ENCODE measurements at regions not wholly inside any gene's neighbourhood (a gene's known extent, or its start where the extent isn't known, plus 50 kb on each side); places are given as distances from the start of the nearest gene placed in this dataset.

DNA sequence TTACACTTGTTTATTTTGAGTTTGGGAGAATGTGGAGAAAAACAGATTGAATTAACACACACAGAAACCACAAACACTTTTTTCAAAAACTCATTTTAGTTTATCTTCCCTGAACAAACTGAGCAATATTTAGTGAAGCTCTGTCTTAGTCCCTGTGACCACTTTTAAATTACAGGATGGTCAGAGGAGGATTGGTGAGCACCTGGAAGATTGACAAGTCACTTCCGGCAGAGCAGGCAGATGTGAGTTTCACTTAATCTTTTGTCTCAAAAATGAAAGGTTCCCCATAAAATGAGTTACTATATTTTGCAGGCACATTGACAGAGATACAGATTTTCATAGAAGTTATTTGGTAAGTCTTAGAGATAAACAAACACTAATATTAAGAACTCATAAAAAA lies 970.1 kb downstream of the ADGRL3 start:
- POLR2A ChIA-PET = no interaction called here

DNA sequence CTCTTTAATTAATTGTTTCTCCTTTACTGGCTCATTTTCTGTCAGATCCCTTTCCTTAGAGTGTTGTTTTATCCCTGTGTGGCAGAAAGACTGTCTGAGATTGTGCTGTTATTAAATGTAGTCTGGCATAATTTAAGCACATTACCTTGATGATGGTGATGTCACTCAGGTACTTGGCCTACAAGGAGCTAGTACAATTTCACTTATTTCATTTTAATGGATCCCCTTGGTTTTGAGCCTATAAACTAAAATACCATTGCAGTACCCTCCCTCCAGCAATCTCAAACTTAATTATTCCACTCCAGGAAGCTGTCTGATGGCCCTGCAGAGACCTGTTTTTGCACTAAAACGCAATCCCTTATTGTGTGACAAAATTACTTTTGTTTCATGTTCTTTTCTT lies 968.6 kb downstream of the ADGRL3 start:
- no peaks in the 10 kb centered on the region for H3K36me3 Mint-ChIP-seq (ENCODE audit: low read depth)
- H3K9me3 Mint-ChIP-seq (ENCODE audit: insufficient read depth) = peaks cover 14% of the 10 kb centered on the region
- H3K27me3 Mint-ChIP-seq (ENCODE audit: low read depth) = no peaks in the 10 kb centered on the region
- no peak overlapping the region for H3K4me3 Mint-ChIP-seq
- ChIA-PET POLR2A (no interaction called here), CTCF (no interaction called here)
- DNase-seq (no peak), ATAC-seq (no peak)
- H3K27ac Mint-ChIP-seq = no peak overlapping the region
- H3K4me1 Mint-ChIP-seq (ENCODE audit: low read depth) = no peaks in the 10 kb centered on the region

More for the DNA sequence above, 970.1 kb downstream of the ADGRL3 start:
- H3K36me3 Mint-ChIP-seq (ENCODE audit: low read depth) = no peaks in the 10 kb centered on the region
- H3K27me3 Mint-ChIP-seq (ENCODE audit: low read depth) = no peaks in the 10 kb centered on the region
- ATAC-seq (no peak), DNase-seq (no peak)
- CTCF ChIA-PET = no interaction called here
- H3K27ac Mint-ChIP-seq = no peak overlapping the region
- no peaks in the 10 kb centered on the region for H3K4me1 Mint-ChIP-seq (ENCODE audit: low read depth)
- peaks cover 14% of the 10 kb centered on the region for H3K9me3 Mint-ChIP-seq (ENCODE audit: insufficient read depth)
- H3K4me3 Mint-ChIP-seq = no peak overlapping the region

DNA sequence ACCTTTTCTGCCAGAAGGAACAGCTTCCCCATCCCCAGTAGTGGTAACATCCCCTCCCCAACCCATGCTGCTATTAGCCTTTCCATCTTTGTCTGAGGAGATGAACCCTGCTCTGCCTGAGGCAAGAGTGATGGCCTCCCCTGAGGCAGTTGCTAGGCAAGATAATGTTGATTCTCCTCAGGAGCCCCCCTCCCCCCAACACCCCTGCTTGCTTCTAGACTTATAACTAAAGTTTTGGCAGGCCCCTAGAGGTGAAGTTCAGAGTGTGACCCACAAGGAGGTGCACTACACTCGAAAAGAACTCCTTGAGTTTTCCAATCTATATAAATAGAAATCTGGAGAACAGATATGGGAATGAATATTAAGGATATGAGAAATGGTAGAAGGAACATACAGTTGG lies 962.5 kb downstream of the ADGRL3 start:
- no peak overlapping the region for H3K4me3 Mint-ChIP-seq
- no peak overlapping the region for H3K27ac Mint-ChIP-seq
- no peaks in the 10 kb centered on the region for H3K36me3 Mint-ChIP-seq (ENCODE audit: low read depth)
- H3K9me3 Mint-ChIP-seq (ENCODE audit: insufficient read depth) = peaks cover 10% of the 10 kb centered on the region
- ATAC-seq (no peak), DNase-seq (no peak)
- ChIA-PET CTCF (no interaction called here), POLR2A (no interaction called here)
- no peaks in the 10 kb centered on the region for H3K27me3 Mint-ChIP-seq (ENCODE audit: low read depth)
- no peaks in the 10 kb centered on the region for H3K4me1 Mint-ChIP-seq (ENCODE audit: low read depth)

DNA sequence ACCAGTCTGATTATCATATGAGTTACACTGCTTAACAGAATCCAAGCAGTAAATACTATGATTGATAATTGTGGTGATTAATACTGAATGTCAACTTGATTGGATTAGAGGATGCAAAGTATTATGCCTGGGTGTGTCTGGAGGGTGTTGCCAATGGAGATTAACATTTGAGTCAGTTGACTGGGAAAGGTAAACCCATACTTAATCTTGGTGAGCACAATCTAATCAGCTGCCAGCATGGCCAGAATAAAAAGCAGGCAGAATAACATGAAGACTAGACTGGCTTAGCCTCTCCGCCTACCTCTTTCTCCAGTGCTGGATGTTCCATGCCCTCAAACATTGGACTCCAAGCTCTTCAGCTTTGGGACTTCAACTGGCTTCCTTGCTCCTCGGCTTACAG lies 961.3 kb downstream of the ADGRL3 start:
- no peak overlapping the region for H3K27ac Mint-ChIP-seq
- peaks cover 10% of the 10 kb centered on the region for H3K9me3 Mint-ChIP-seq (ENCODE audit: insufficient read depth)
- DNase-seq (no peak), ATAC-seq (no peak)
- H3K36me3 Mint-ChIP-seq (ENCODE audit: low read depth) = no peaks in the 10 kb centered on the region
- H3K4me1 Mint-ChIP-seq (ENCODE audit: low read depth) = no peaks in the 10 kb centered on the region
- ChIA-PET CTCF (no interaction called here), POLR2A (no interaction called here)
- H3K4me3 Mint-ChIP-seq = no peak overlapping the region
- H3K27me3 Mint-ChIP-seq (ENCODE audit: low read depth) = no peaks in the 10 kb centered on the region

DNA sequence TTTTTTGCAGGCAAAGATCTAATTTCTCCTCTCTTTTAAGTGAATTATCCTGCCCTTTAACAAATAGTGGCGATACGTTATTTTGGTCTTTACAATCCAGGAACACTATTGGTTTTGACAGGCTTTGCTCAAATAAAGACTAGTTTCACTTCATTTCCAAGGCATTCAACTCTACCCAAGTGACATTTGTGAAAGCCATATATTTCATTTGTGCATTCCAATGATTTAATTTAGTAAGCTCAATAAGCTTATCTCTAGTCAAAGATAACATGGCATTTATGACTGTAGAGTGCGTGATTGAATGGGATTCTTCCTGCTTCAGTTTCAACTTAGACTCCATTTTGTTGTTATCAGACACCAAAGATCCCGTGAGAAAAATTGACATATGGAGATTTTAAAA lies 959.8 kb downstream of the ADGRL3 start:
- H3K9me3 Mint-ChIP-seq (ENCODE audit: insufficient read depth) = peaks cover 10% of the 10 kb centered on the region
- H3K4me3 Mint-ChIP-seq = no peak overlapping the region
- DNase-seq (no peak), ATAC-seq (no peak)
- H3K27me3 Mint-ChIP-seq (ENCODE audit: low read depth) = no peaks in the 10 kb centered on the region
- H3K27ac Mint-ChIP-seq = no peak overlapping the region
- CTCF ChIA-PET = no interaction called here
- POLR2A ChIA-PET = no interaction called here
- H3K4me1 Mint-ChIP-seq (ENCODE audit: low read depth) = no peaks in the 10 kb centered on the region
- H3K36me3 Mint-ChIP-seq (ENCODE audit: low read depth) = no peaks in the 10 kb centered on the region

DNA sequence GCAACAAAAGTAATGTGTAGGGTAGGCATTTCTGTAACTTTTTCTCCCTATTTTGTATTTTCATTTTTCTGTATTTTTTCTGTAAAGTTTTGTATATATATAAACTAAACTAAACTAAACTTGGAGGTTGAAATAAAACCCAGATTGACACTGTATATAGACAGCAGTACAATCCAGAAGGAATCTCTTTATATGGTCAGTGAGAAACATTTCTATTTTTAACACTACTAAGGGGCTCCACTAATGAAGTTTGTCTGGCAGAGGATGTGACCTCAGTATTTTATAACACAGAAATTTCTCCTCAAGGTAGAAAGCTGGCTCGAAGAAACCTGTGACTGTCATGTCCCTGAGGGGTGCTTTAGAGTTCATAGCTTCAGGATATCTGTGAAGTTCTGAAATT lies 959.2 kb downstream of the ADGRL3 start:
- no peaks in the 10 kb centered on the region for H3K4me1 Mint-ChIP-seq (ENCODE audit: low read depth)
- DNase-seq (no peak), ATAC-seq (no peak)
- no peaks in the 10 kb centered on the region for H3K36me3 Mint-ChIP-seq (ENCODE audit: low read depth)
- no peak overlapping the region for H3K4me3 Mint-ChIP-seq
- H3K27me3 Mint-ChIP-seq (ENCODE audit: low read depth) = no peaks in the 10 kb centered on the region
- H3K27ac Mint-ChIP-seq = no peak overlapping the region
- H3K9me3 Mint-ChIP-seq (ENCODE audit: insufficient read depth) = peaks cover 10% of the 10 kb centered on the region
- POLR2A ChIA-PET = no interaction called here
- CTCF ChIA-PET = no interaction called here

DNA sequence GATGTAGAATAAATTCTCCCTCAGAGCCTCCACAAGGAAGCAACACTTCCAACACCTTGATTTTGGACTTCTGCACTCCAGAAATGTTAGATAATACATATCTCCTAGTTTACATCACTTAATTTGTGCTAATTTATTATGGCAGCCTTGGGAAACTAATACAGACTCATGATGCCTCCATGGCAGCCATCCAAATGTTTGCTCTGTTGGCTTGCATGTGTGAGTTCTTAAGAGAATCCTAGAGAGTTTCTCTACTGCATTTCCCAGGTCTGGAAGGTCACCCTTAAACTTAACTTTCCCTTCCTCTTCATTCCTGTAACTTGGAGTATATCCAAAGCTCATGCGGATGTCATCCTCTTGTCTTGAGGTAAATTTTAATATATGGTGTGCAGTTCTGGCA lies 956.1 kb downstream of the ADGRL3 start:
- ChIA-PET CTCF (no interaction called here), POLR2A (no interaction called here)
- no peak for DNase-seq
- no peak for ATAC-seq
- Mint-ChIP-seq H3K36me3 (ENCODE audit: low read depth) (no peaks in the 10 kb centered on the region), H3K9me3 (ENCODE audit: insufficient read depth) (peaks cover 10% of the 10 kb centered on the region), H3K27me3 (ENCODE audit: low read depth) (no peaks in the 10 kb centered on the region), H3K27ac (no peak overlapping the region), H3K4me3 (no peak overlapping the region), H3K4me1 (ENCODE audit: low read depth) (no peaks in the 10 kb centered on the region)

DNA sequence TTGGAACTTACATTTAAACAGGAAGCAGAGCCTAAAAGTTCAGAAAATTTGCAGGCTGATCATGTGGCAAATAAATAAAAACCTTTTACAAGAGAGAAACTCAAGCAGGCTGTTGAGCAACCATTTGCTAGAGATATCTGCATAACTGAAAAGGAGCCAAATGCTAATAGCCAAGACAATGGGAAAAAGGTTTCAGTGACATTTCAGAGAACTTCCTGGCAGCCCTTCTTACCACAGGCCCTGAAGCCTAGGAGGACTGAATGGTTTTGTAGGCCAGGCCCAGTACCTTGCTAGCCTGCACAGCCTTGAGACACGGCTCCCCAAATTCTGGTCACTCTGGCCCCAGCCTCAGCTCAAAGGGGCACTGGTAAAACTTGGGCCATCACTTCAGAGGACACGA lies 945.1 kb downstream of the ADGRL3 start:
- H3K9me3 Mint-ChIP-seq (ENCODE audit: insufficient read depth) = peaks cover 15% of the 10 kb centered on the region
- no peak for DNase-seq
- H3K4me3 Mint-ChIP-seq = no peak overlapping the region
- no peak for ATAC-seq
- no peaks in the 10 kb centered on the region for H3K36me3 Mint-ChIP-seq (ENCODE audit: low read depth)
- CTCF ChIA-PET = no interaction called here
- POLR2A ChIA-PET = no interaction called here
- H3K4me1 Mint-ChIP-seq (ENCODE audit: low read depth) = no peaks in the 10 kb centered on the region
- no peaks in the 10 kb centered on the region for H3K27me3 Mint-ChIP-seq (ENCODE audit: low read depth)
- no peak overlapping the region for H3K27ac Mint-ChIP-seq

DNA sequence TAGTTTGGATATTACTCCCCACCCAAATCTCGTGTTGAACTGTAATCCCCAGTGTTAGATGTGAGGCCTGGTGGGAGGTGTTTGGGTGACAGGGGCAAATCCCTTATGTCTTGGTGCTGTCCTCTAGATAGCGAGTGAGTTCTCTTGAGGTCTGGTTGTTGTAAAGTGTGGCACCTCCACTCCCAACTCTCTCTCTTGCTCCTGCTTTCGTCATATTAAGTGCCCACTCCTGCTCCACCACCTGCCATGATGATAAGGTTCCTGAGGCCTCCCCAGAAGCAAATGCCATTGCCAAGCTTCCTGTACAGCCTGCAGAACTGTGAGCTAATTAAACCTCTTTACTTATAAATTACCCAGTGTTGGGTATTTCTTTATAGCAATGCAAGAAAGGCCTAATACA lies 944.3 kb downstream of the ADGRL3 start:
- Mint-ChIP-seq H3K27me3 (ENCODE audit: low read depth) (no peaks in the 10 kb centered on the region), H3K4me3 (no peak overlapping the region), H3K36me3 (ENCODE audit: low read depth) (no peaks in the 10 kb centered on the region), H3K4me1 (ENCODE audit: low read depth) (no peaks in the 10 kb centered on the region), H3K27ac (no peak overlapping the region), H3K9me3 (ENCODE audit: insufficient read depth) (peaks cover 10% of the 10 kb centered on the region)
- ATAC-seq (no peak), DNase-seq (no peak)
- CTCF ChIA-PET = no interaction called here
- POLR2A ChIA-PET = no interaction called here

DNA sequence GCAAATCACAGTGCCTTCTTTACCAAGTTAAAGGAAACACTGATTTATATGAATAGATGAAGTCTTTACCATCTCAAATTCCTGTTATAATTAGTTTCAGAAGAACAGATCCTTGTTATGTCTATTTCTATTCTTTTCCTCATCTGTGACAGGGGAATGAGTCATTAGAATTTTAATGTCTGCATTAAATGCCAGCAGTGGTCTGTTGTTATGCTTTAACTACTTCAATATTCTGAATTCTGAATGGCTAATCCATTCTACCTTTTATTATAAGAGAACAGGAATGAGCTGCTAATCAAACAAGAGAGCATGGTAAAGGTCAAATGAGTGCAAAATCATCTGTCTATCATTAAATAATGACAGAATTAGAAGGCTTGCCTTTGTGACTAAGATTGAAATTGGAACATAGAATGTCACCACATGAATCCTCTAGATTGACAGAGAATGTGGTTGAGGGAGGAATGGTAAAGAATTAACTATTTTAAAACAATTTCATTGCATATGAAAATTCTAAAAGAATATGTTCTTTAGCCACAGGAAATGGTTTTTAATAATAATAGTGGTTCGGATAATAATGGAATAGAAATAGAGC lies 935.5 kb downstream of the ADGRL3 start:
- Mint-ChIP-seq H3K27me3 (ENCODE audit: low read depth) (no peaks in the 10 kb centered on the region), H3K4me1 (ENCODE audit: low read depth) (no peaks in the 10 kb centered on the region), H3K9me3 (ENCODE audit: insufficient read depth) (peaks cover 3% of the 10 kb centered on the region), H3K27ac (no peak overlapping the region), H3K4me3 (no peak overlapping the region), H3K36me3 (ENCODE audit: low read depth) (no peaks in the 10 kb centered on the region)
- no peak for ATAC-seq
- ChIA-PET CTCF (no interaction called here), POLR2A (no interaction called here)
- DNase-seq = no peak

DNA sequence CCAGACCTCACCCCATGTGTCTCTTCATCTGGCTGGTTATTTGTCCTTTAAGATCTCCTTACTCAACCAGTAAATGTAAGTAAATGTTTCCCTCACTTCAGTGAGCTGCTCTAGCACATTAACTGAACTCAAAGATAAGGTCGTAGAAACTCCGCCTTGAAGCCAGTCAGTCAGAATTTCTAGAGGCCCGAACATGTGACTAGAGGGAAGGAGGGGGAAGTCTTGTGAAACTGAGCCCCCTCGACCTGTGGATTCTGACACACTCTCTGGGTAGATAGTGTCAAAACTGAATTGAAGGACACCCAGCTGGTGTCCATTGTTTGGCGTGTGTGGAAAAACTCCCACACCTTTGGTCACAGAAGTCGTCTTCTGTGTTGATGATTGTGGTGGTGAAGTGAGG lies 933.9 kb downstream of the ADGRL3 start:
- Mint-ChIP-seq H3K4me3 (no peak overlapping the region), H3K27me3 (ENCODE audit: low read depth) (no peaks in the 10 kb centered on the region), H3K4me1 (ENCODE audit: low read depth) (no peaks in the 10 kb centered on the region), H3K27ac (no peak overlapping the region), H3K36me3 (ENCODE audit: low read depth) (no peaks in the 10 kb centered on the region), H3K9me3 (ENCODE audit: insufficient read depth) (peaks cover 6% of the 10 kb centered on the region)
- ChIA-PET POLR2A (no interaction called here), CTCF (no interaction called here)
- ATAC-seq (no peak), DNase-seq (no peak)

DNA sequence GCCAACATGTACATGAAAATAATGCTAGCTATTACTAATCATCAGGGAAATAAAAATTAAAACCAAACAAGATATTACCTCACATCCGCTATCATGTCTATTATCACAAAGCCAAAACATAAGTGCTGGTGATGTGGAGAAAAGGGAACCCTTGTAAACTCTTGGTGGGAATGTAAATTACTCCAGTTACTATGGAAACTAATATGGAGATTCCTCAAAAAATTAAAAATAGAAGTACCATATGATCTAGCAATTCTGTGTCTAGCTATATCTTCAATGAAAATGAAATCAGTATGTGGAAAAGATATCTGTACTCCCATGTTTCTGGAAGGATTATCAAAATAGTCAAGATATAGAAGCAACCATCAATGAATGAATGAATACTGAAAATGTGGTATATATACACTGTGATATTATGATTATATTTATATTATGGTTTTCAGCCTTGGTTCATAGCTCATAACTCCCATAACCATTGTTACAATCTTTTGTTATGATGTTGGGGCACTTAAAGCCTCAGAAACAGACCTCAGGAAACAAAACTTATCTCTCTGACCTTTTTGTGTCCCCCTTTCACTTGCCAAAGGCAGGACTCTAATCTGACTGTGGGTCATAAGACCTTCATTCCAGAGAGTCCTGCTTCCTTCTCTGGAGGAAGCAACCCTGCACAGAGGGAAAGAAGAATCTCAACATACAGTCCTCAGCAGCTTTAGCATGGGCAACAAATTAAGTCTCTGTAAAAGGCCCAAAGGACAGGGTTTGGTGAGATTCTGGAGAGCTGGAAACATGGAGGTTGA lies 933.2 kb downstream of the ADGRL3 start:
- Mint-ChIP-seq H3K27ac (no peak overlapping the region), H3K4me3 (no peak overlapping the region)

DNA sequence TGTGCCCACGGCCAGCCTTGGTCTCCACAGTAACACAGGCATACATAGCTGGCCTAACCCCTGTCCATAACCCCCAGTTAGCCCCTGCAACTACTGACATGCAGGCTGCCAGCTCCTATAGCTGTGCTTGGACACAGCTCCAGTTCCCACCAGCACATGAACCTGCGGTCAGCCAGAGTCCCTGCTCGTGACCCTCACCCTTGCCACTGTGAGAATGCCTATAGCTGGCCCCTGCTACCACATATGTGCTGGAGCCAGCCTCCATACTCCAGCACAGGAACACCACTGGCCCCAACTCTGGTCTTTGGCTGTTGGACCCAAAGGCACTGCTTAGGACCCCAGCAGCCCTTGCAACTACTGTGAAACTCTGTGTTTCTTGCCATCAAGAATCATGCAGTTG lies 930.9 kb downstream of the ADGRL3 start:
- no peak overlapping the region for H3K4me3 Mint-ChIP-seq
- no peaks in the 10 kb centered on the region for H3K27me3 Mint-ChIP-seq (ENCODE audit: low read depth)
- no peak for DNase-seq
- H3K9me3 Mint-ChIP-seq (ENCODE audit: insufficient read depth) = peaks cover 12% of the 10 kb centered on the region
- H3K36me3 Mint-ChIP-seq (ENCODE audit: low read depth) = no peaks in the 10 kb centered on the region
- CTCF ChIA-PET = no interaction called here
- ATAC-seq = no peak
- no peak overlapping the region for H3K27ac Mint-ChIP-seq
- POLR2A ChIA-PET = no interaction called here
- no peaks in the 10 kb centered on the region for H3K4me1 Mint-ChIP-seq (ENCODE audit: low read depth)

More for the DNA sequence above, 933.2 kb downstream of the ADGRL3 start:
- H3K4me1 Mint-ChIP-seq (ENCODE audit: low read depth) = no peaks in the 10 kb centered on the region
- ChIA-PET CTCF (no interaction called here), POLR2A (no interaction called here)
- no peaks in the 10 kb centered on the region for H3K36me3 Mint-ChIP-seq (ENCODE audit: low read depth)
- peaks cover 6% of the 10 kb centered on the region for H3K9me3 Mint-ChIP-seq (ENCODE audit: insufficient read depth)
- H3K27me3 Mint-ChIP-seq (ENCODE audit: low read depth) = no peaks in the 10 kb centered on the region
- no peak for DNase-seq
- no peak for ATAC-seq
